K562 (cell line): ENCODE measurements at regions not wholly inside any gene's neighbourhood (a gene's known extent, or its start where the extent isn't known, plus 50 kb on each side); places are given as distances from the start of the nearest gene placed in this dataset.

Experiments used
- ATAC-seq: fragments of 200-7000 bp; cut with Tn5 transposase; 3 replicates; pipeline ENCODE4 v1.9.1; 2020; ENCODE audit warnings: moderate library complexity
- BruUV-seq: library from RNA; stranded (reverse); fragments of 400-500 nt; replicated peaks from 2 replicates; lab custom pipeline; 2021; lab: Mats Ljungman, UMichigan
- CTCF ChIA-PET: fragments of 300-600 bp; formaldehyde crosslinking; extraction: SDS; loops from one replicate; lab custom pipeline; 2021; ENCODE audit warnings: low intra/inter-chr PET ratio; lab: Yijun Ruan, JAX
- POLR2A ChIA-PET: fragments of 300-600, 350-650 bp; sonication (Branson Sonifier 250); formaldehyde crosslinking; extraction: SDS; loops from one replicate; lab custom pipeline; 2021; ENCODE audit warnings: antibody characterized with exemption, inconsistent platforms; lab: Yijun Ruan, JAX
- DNase-seq, 4 experiments: peaks; one replicate each; pipeline versions ENCODE4 v3.0.0 to v3.0.0-alpha.2; 2011 to 2018; ENCODE audit warnings: low spot score in 3 of 4, mixed read lengths in 3 of 4; ENCODE audit errors: extremely low read depth in 1 of 4
- FAIRE-seq: peaks from 2 replicates; lab custom pipeline; 2011; peaks lifted over from hg19 to GRCh38; lab: Jason Lieb, UNC
- H2AFZ ChIP-seq: 2 replicates; pipeline ENCODE4 v1.6.0; 2011; ENCODE audit warnings: low read depth, low read length, control low read depth, inconsistent platforms
- H3K27ac ChIP-seq: fragments of 200-600 bp; 3 replicates; pipeline ENCODE4 v1.8.0; 2011; ENCODE audit warnings: low read depth, mild to moderate bottlenecking, control low read depth, inconsistent platforms, low read length, moderate library complexity, mixed read lengths; ENCODE audit errors: extremely low read depth
- H3K27me3 ChIP-seq, 2 experiments: fragments of 300-600 bp in 1 of 2; 2 replicates in 1 of 2; 3 replicates in 1 of 2; pipeline versions ENCODE4 v1.6.0 to v1.8.0; 2011; ENCODE audit warnings: inconsistent platforms in 2 of 2, low read length in 2 of 2, mild to moderate bottlenecking in 1 of 2, mixed read lengths in 1 of 2, moderate library complexity in 1 of 2; ENCODE audit not compliant: control insufficient read depth in 2 of 2, insufficient read depth in 2 of 2
- H3K36me3 ChIP-seq: fragments of 300-600 bp; 3 replicates; pipeline ENCODE4 v1.8.0; 2011; ENCODE audit warnings: mild to moderate bottlenecking, low read length, inconsistent platforms; ENCODE audit not compliant: control insufficient read depth, insufficient read depth
- H3K4me1 ChIP-seq, 2 experiments: fragments of 200-600 bp in 1 of 2; replicated peaks in 1 of 2; 2 replicates in 1 of 2; 3 replicates in 1 of 2; pipeline versions ENCODE4 v1.5.1 to v1.8.0; 2011; ENCODE audit warnings: inconsistent platforms in 2 of 2, low read length in 2 of 2, mild to moderate bottlenecking in 1 of 2, mixed read lengths in 1 of 2, moderate library complexity in 1 of 2; ENCODE audit not compliant: control insufficient read depth in 2 of 2, insufficient read depth in 2 of 2
- H3K4me2 ChIP-seq: 2 replicates; pipeline ENCODE4 v1.6.1; 2011; ENCODE audit warnings: low read length, control low read depth, inconsistent platforms, mixed read lengths; ENCODE audit not compliant: insufficient read depth
- H3K4me3 ChIP-seq: fragments of 200-600 bp; sonication (generic), shearing (Covaris generic); 2 replicates; pipeline ENCODE4 v1.5.1; 2016; ENCODE audit warnings: control low read depth, inconsistent platforms
- H3K79me2 ChIP-seq: fragments of 200-600 bp; 3 replicates; pipeline ENCODE4 v1.8.0; 2011; ENCODE audit warnings: low read length, inconsistent platforms; ENCODE audit not compliant: control insufficient read depth, insufficient read depth
- H3K9ac ChIP-seq, 2 experiments: 2 replicates each; pipeline versions ENCODE4 v1.6.0 to v1.6.1; 2011; ENCODE audit warnings: low read depth in 2 of 2, low read length in 2 of 2, control low read depth in 1 of 2, inconsistent platforms in 1 of 2, mild to moderate bottlenecking in 1 of 2, mixed read lengths in 1 of 2; ENCODE audit not compliant: insufficient read depth in 1 of 2
- H3K9me1 ChIP-seq: one replicate; pipeline ENCODE4 v1.6.0; 2011; ENCODE audit warnings: inconsistent platforms, mild to moderate bottlenecking, low read length, moderate library complexity; ENCODE audit not compliant: control insufficient read depth, insufficient read depth
- H3K9me3 ChIP-seq: replicated peaks from 2 replicates; pipeline ENCODE4 v1.5.1; 2011; ENCODE audit warnings: low read depth, low read length, inconsistent platforms; ENCODE audit not compliant: control insufficient read depth, insufficient read depth
- H4K20me1 ChIP-seq: replicated peaks from 2 replicates; pipeline ENCODE4 v1.6.1; 2011; ENCODE audit warnings: low read length, inconsistent platforms, mixed read lengths; ENCODE audit not compliant: control insufficient read depth, insufficient read depth
- CEBPB ChIP-seq: fragments of 450-650 bp; IDR thresholded peaks from 2 replicates; pipeline ENCODE4 v1.6.1; 2016; ENCODE audit warnings: missing genetic modification characterization, missing compliant biosample characterization
- HES1 ChIP-seq: fragments of 450-650 bp; IDR thresholded peaks from 2 replicates; pipeline ENCODE4 v1.6.1; 2016; ENCODE audit warnings: low read depth, mild to moderate bottlenecking, moderate library complexity
- MEIS2 ChIP-seq: fragments of 450-650 bp; IDR thresholded peaks from 2 replicates; pipeline ENCODE4 v1.6.1; 2014; ENCODE audit warnings: mild to moderate bottlenecking; ENCODE audit not compliant: partially characterized antibody
- MTA1 ChIP-seq: fragments of 450-650 bp; IDR thresholded peaks from 2 replicates; pipeline ENCODE4 v1.6.1; 2017; ENCODE audit warnings: borderline replicate concordance
- POLR2B ChIP-seq: fragments of 450-650 bp; IDR thresholded peaks from 2 replicates; pipeline ENCODE4 v1.6.1; 2018; ENCODE audit warnings: low read depth; ENCODE audit not compliant: partially characterized antibody
- RUNX1 ChIP-seq: sonication (generic); IDR thresholded peaks from 2 replicates; pipeline ENCODE4 v1.6.1; 2016; ENCODE audit warnings: antibody characterized with exemption, low read depth
- TARDBP ChIP-seq: fragments of 450-650 bp; IDR thresholded peaks from 2 replicates; pipeline ENCODE4 v1.6.1; 2016
- TRIM25 ChIP-seq: fragments of 450-650 bp; IDR thresholded peaks from 2 replicates; pipeline ENCODE4 v1.7.0; 2016; ENCODE audit warnings: borderline replicate concordance
- ZNF551 ChIP-seq: fragments of 250-450 bp; sonication (Bioruptor Pico); IDR thresholded peaks from 2 replicates; pipeline ENCODE4 v1.5.0; 2021; ENCODE audit warnings: mild to moderate bottlenecking, moderate library complexity
- ZNF76 ChIP-seq: fragments of 250-450 bp; sonication (Bioruptor Pico); IDR thresholded peaks from 2 replicates; pipeline ENCODE4 v1.4.0; 2020; ENCODE audit warnings: mild to moderate bottlenecking, moderate library complexity, borderline replicate concordance
- WGBS: fragments of 100-300 bp; shearing (Covaris generic); methylation state at CpG from one replicate; pipeline ENCODE4 v1.1.6; 2016; ENCODE audit warnings: low coverage, mixed read lengths; ENCODE audit not compliant: insufficient coverage; ENCODE audit errors: missing lambda C conversion rate; 5-methylcytosine and 5-hydroxymethylcytosine counted together
- in situ Hi-C: fragments of 300-500 bp; cut with MboI; formaldehyde crosslinking; loops from 4 replicates; pipeline ENCODE4 v1.15.0; 2018; ENCODE audit warnings: inconsistent platforms, mixed read lengths
- intact Hi-C: fragments of 100-400 bp; cut with micrococcal nuclease; formaldehyde crosslinking; loops from 2 replicates; pipeline ENCODE4 v1.14.2; 2022
- TF ChIP-seq, protein P1 (sequence below): IDR thresholded peaks from 2 replicates; pipeline ENCODE4 v1.6.1; 2014; ENCODE audit warnings: antibody characterized with exemption

- H3K9me3 ChIP-seq = no peaks in the 10 kb centered on the region
- in situ Hi-C loops = no loop called here
- no peak for ATAC-seq
- FAIRE-seq = no peak
- no peaks in the 10 kb centered on the region for H4K20me1 ChIP-seq
- WGBS = 0% methylated on average over 2 of the region's 2 CpGs
- TF ChIP-seq RUNX1 = no peak
- TF ChIP-seq, all 486 proteins: peak for 0
- Histone ChIP-seq H3K27ac (no peak overlapping the region), H3K4me2 (no peak overlapping the region), H3K4me3 (no peak overlapping the region), H3K36me3 (no peaks in the 10 kb centered on the region), H3K9me1 (no peaks in the 10 kb centered on the region), H3K9ac (no peak overlapping the region), H3K27me3 (no peaks in the 10 kb centered on the region), H3K4me1 (no peaks in the 10 kb centered on the region), H3K79me2 (no peaks in the 10 kb centered on the region), H2AFZ (no peak overlapping the region)
- ChIA-PET CTCF (no interaction called here), POLR2A (no interaction called here)
- intact Hi-C loops = no loop called here
- no peak for DNase-seq
- no TSS peak for BruUV-seq
Measured at GRCh38 chr2:210963386-210963785, 407.0 kb downstream of the CPS1 start.

DNA sequence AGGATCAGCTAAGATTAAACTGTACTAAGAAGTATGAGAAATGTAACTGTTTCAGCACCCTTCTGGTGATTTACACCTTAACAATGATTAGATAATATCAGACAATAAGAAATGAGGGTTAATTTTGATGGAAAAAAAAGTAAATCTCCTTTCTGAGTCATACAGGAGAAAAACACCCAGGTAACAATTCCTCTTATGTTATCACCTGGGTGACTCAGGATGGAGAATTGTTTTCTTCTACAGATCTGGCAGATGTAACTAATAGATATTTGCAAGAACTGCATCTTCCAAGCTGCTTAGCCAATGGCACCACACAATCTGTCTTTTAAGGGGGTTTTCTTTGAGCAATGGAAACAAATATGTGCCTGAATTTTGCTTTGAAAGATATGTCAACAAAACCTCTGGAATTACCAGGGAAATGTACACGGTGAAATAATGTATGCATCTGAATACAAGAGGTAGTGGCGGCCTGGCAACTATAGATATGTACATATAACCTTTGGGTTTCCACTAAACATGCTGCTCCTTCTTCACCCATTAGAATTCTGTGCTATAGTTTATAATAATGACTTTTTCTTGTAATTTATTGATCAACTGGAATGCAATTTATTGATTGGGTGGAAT, 407.9 kb downstream of the CPS1 start:
- H3K9me1 ChIP-seq = no peaks in the 10 kb centered on the region
- no peak for ATAC-seq
- H3K36me3 ChIP-seq = no peaks in the 10 kb centered on the region
- 0% methylated on average over 2 of the region's 2 CpGs for WGBS
- in situ Hi-C loops = no loop called here
- no peaks in the 10 kb centered on the region for H3K27me3 ChIP-seq
- H4K20me1 ChIP-seq = no peaks in the 10 kb centered on the region
- POLR2A ChIA-PET = no interaction called here
- no peak overlapping the region for H3K4me3 ChIP-seq
- H3K9ac ChIP-seq = no peak overlapping the region
- intact Hi-C loops = no loop called here
- no peak for DNase-seq
- H3K9me3 ChIP-seq = no peaks in the 10 kb centered on the region
- H3K4me2 ChIP-seq = no peak overlapping the region
- H3K79me2 ChIP-seq = no peaks in the 10 kb centered on the region
- BruUV-seq = no TSS peak
- H3K4me1 ChIP-seq = no peaks in the 10 kb centered on the region
- FAIRE-seq = no peak
- no peak overlapping the region for H2AFZ ChIP-seq
- H3K27ac ChIP-seq = no peak overlapping the region
- CTCF ChIA-PET = no interaction called here
- no peak for TF ChIP-seq ZNF551 (CRISPR knock-in tag)
- no peak for TF ChIP-seq HES1
- TF ChIP-seq MEIS2 = no peak
- TF ChIP-seq MTA1 = no peak
- no peak for TF ChIP-seq CEBPB
- no peak for TF ChIP-seq TRIM25
- no peak for TF ChIP-seq POLR2B
- TF ChIP-seq, protein P1, sequence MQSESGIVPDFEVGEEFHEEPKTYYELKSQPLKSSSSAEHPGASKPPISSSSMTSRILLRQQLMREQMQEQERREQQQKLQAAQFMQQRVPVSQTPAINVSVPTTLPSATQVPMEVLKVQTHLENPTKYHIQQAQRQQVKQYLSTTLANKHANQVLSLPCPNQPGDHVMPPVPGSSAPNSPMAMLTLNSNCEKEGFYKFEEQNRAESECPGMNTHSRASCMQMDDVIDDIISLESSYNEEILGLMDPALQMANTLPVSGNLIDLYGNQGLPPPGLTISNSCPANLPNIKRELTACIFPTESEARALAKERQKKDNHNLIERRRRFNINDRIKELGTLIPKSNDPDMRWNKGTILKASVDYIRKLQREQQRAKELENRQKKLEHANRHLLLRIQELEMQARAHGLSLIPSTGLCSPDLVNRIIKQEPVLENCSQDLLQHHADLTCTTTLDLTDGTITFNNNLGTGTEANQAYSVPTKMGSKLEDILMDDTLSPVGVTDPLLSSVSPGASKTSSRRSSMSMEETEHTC = no peak
- no peak for TF ChIP-seq TARDBP
- TF ChIP-seq ZNF76 (CRISPR knock-in tag) = no peak
